ENCODE measurements at regions not wholly inside any gene's neighbourhood (a gene's known extent, or its start where the extent isn't known, plus 50 kb on each side); places are given as distances from the start of the nearest gene placed in this dataset.
"Not testable (repeated sequence)": the region's sequence is repeated elsewhere in the genome, so short reads cannot be mapped to it uniquely, and the experiment has no call there.

GRCh38 chr13:42446597-42446996, 127.4 kb upstream of the TNFSF11 start:
- DNase-seq (ENCODE audit: low spot score); H2AFZ ChIP-seq (ENCODE audit: low read length); H4K20me1 ChIP-seq (ENCODE audit: insufficient read depth, low read length); intact Hi-C loops (cut with micrococcal nuclease; ENCODE audit: unreplicated experiment); CTCF ChIA-PET (ENCODE audit: low intra/inter-chr PET ratio, low total read pairs); FAIRE-seq; H3K27ac ChIP-seq (ENCODE audit: extremely low read length, insufficient read depth, low read length); H3K27me3 ChIP-seq (ENCODE audit: control insufficient read depth in 1 of 2, insufficient read depth in 2 of 2, low read length in 2 of 2); POLR2A ChIA-PET; ATAC-seq; H3K9ac ChIP-seq (ENCODE audit: insufficient read depth, low read depth, low read length); H3K4me3 ChIP-seq (replicated peaks in 1 of 3; ENCODE audit: insufficient read depth in 1 of 3, low read depth in 2 of 3, low read length in 3 of 3); H3K36me3 ChIP-seq (replicated peaks in 1 of 2; ENCODE audit: control insufficient read depth in 1 of 2, insufficient read depth in 2 of 2, low read length in 2 of 2); H3K4me1 ChIP-seq (ENCODE audit: insufficient read depth, low read length); in situ Hi-C loops (cut with HindIII; ENCODE audit: extremely low pct_ligation_motif_present, low pct_unique_long_range_greater_than_20kb); H3K79me2 ChIP-seq (ENCODE audit: insufficient read depth, low read length); H3K4me2 ChIP-seq (ENCODE audit: low read depth, low read length); BruUV-seq (replicated peaks): not testable (repeated sequence)
- WGBS (ENCODE audit: low lambda C conversion rate), result 2% methylated on average over 5 of the region's 5 CpGs
- H3K9me3 ChIP-seq (ENCODE audit: low read length), result peaks cover 85% of the 10 kb centered on the region

DNA sequence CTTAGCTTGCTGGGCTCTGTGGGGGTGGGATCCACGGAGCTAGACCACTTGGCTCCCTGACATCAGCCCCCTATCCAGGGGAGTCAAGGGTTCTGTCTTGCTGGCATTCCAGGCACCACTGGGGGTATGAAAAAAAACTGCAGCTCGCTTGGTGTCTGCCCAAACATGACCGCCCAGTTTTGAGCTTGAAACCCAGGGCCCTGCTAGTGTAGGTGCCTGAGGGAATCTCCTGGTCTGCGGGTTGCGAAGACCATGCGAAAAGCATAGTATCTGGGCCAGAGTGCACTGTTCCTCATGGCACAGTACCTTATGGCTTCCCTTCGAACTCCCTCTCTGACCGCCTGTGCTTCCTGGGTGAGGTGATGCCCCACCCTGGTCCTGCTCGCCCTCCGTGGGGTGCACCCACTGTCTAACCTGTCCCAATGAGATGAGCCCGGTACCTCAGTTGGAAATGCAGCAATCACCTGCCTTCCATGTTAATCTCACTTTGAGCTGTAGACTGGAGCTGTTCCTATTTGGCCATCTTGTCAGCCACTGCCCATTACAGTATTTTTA, 120.8 kb upstream of the TNFSF11 start:
- no peak overlapping the region for H2AFZ ChIP-seq (ENCODE audit: low read length)
- intact Hi-C loops (cut with micrococcal nuclease; ENCODE audit: unreplicated experiment) (no loop called here), in situ Hi-C loops (cut with HindIII; ENCODE audit: extremely low pct_ligation_motif_present, low pct_unique_long_range_greater_than_20kb) (no loop called here)
- no peaks in the 10 kb centered on the region for H3K4me1 ChIP-seq (ENCODE audit: insufficient read depth, low read length)
- no peak overlapping the region for H3K4me2 ChIP-seq (ENCODE audit: low read depth, low read length)
- 44% methylated on average over 8 of the region's 11 CpGs for WGBS (ENCODE audit: low lambda C conversion rate)
- ChIA-PET POLR2A (no interaction called here), CTCF (ENCODE audit: low intra/inter-chr PET ratio, low total read pairs) (no interaction called here)
- no peak overlapping the region for H3K9ac ChIP-seq (ENCODE audit: insufficient read depth, low read depth, low read length)
- no peaks in the 10 kb centered on the region for H4K20me1 ChIP-seq (ENCODE audit: insufficient read depth, low read length)
- H3K79me2 ChIP-seq (ENCODE audit: insufficient read depth, low read length), result no peaks in the 10 kb centered on the region
- H3K27ac ChIP-seq (ENCODE audit: extremely low read length, insufficient read depth, low read length), result no peak overlapping the region
- ATAC-seq (no peak), DNase-seq (ENCODE audit: low spot score) (no peak), FAIRE-seq (no peak)
- no peaks in the 10 kb centered on the region for H3K36me3 ChIP-seq (replicated peaks in 1 of 2; ENCODE audit: control insufficient read depth in 1 of 2, insufficient read depth in 2 of 2, low read length in 2 of 2)
- no peaks in the 10 kb centered on the region for H3K27me3 ChIP-seq (ENCODE audit: control insufficient read depth in 1 of 2, insufficient read depth in 2 of 2, low read length in 2 of 2)
- H3K4me3 ChIP-seq (replicated peaks in 1 of 3; ENCODE audit: insufficient read depth in 1 of 3, low read depth in 2 of 3, low read length in 3 of 3), result no peak overlapping the region
- peaks cover 27% of the 10 kb centered on the region for H3K9me3 ChIP-seq (ENCODE audit: low read length)
- no TSS peak for BruUV-seq (replicated peaks)
- TF ChIP-seq MED8 (CRISPR knock-in tag; IDR thresholded peaks at IDR 0.05; ENCODE audit: insufficient replicate concordance), result no peak
- no peak for TF ChIP-seq SAFB2 (CRISPR knock-in tag; IDR thresholded peaks at IDR 0.05; ENCODE audit: borderline replicate concordance, low read depth)
- TF ChIP-seq ZFY (CRISPR knock-in tag; IDR thresholded peaks at IDR 0.05), result no peak
- TF ChIP-seq KDM1A (CRISPR knock-in tag; IDR thresholded peaks at IDR 0.05), result no peak
- no peak for TF ChIP-seq HOXA5 (CRISPR knock-in tag; IDR thresholded peaks at IDR 0.05)
- no peak for TF ChIP-seq SRF (IDR thresholded peaks at IDR 0.05; ENCODE audit: low read depth, low read length)
- TF ChIP-seq GABPB1 (CRISPR knock-in tag; IDR thresholded peaks at IDR 0.05), result no peak
- TF ChIP-seq ZNF546 (CRISPR knock-in tag; conservative IDR thresholded peaks at IDR 0.05), result no peak
- TF ChIP-seq PRMT3 (CRISPR knock-in tag; IDR thresholded peaks at IDR 0.05; ENCODE audit: borderline replicate concordance, low read depth), result no peak
- no peak for TF ChIP-seq MAFK (conservative IDR thresholded peaks at IDR 0.05 in 1 of 2, IDR thresholded peaks at IDR 0.05 in 1 of 2; ENCODE audit: low read length in 2 of 2)
- no peak for TF ChIP-seq ZBTB7B (CRISPR knock-in tag; IDR thresholded peaks at IDR 0.05)
- TF ChIP-seq RBFOX2 (IDR thresholded peaks at IDR 0.05; ENCODE audit: low read depth, low read length), result no peak
- TF ChIP-seq, protein P1, sequence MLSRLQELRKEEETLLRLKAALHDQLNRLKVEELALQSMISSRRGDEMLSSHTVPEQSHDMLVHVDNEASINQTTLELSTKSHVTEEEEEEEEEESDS (CRISPR knock-in tag; IDR thresholded peaks at IDR 0.05; ENCODE audit: borderline replicate concordance), result no peak
- TF ChIP-seq REL (CRISPR knock-in tag; conservative IDR thresholded peaks at IDR 0.05), result no peak
- TF ChIP-seq KLF9 (CRISPR knock-in tag; IDR thresholded peaks at IDR 0.05; ENCODE audit: low read depth), result no peak
- TF ChIP-seq MED13 (CRISPR knock-in tag; IDR thresholded peaks at IDR 0.05), result no peak
- TF ChIP-seq ZBTB26 (CRISPR knock-in tag; IDR thresholded peaks at IDR 0.05; ENCODE audit: borderline replicate concordance), result no peak

Measured in HepG2 (cell line).